ENCODE measurements at regions not wholly inside any gene's neighbourhood (a gene's known extent, or its start where the extent isn't known, plus 50 kb on each side); places are given as distances from the start of the nearest gene placed in this dataset.
"Not testable (repeated sequence)": the region's sequence is repeated elsewhere in the genome, so short reads cannot be mapped to it uniquely, and the experiment has no call there.

GRCh38 chr13:56628886-56629285 is 511.8 kb upstream of the PRR20A start:
- not testable (repeated sequence) for TF ChIP-seq CTCF (IDR thresholded peaks at IDR 0.05); NFYB (CRISPR knock-in tag; conservative IDR thresholded peaks at IDR 0.05; ENCODE audit: low read depth); AFF4 (CRISPR knock-in tag; IDR thresholded peaks at IDR 0.05; ENCODE audit: borderline replicate concordance); SMAD3 (CRISPR knock-in tag; IDR thresholded peaks at IDR 0.05; ENCODE audit: borderline replicate concordance); TCF7 (CRISPR knock-in tag; IDR thresholded peaks at IDR 0.05; ENCODE audit: low read depth)
